Sigmoid colon (tissue), 3 donors: ENCODE measurements at regions not wholly inside any gene's neighbourhood (a gene's known extent, or its start where the extent isn't known, plus 50 kb on each side); places are given as distances from the start of the nearest gene placed in this dataset.

Experiments used
- POLR2A ChIP-seq, 2 donors: fragments of 450-650 bp; IDR thresholded peaks; one replicate each; pipeline ENCODE4 v1.6.1; 2016; ENCODE audit warnings: antibody characterized with exemption in 2 of 2, mild to moderate bottlenecking in 2 of 2, moderate library complexity in 2 of 2
- TF ChIP-seq, protein P1 (sequence below), 4 experiments: fragments of 450-650 bp in 3 of 4; fragments of 200-600 bp in 1 of 4; IDR thresholded peaks; one replicate each; pipeline ENCODE4 v1.5.1; 2016 to 2019; ENCODE audit warnings: antibody characterized with exemption in 4 of 4, mild to moderate bottlenecking in 3 of 4, moderate library complexity in 2 of 4

DNA sequence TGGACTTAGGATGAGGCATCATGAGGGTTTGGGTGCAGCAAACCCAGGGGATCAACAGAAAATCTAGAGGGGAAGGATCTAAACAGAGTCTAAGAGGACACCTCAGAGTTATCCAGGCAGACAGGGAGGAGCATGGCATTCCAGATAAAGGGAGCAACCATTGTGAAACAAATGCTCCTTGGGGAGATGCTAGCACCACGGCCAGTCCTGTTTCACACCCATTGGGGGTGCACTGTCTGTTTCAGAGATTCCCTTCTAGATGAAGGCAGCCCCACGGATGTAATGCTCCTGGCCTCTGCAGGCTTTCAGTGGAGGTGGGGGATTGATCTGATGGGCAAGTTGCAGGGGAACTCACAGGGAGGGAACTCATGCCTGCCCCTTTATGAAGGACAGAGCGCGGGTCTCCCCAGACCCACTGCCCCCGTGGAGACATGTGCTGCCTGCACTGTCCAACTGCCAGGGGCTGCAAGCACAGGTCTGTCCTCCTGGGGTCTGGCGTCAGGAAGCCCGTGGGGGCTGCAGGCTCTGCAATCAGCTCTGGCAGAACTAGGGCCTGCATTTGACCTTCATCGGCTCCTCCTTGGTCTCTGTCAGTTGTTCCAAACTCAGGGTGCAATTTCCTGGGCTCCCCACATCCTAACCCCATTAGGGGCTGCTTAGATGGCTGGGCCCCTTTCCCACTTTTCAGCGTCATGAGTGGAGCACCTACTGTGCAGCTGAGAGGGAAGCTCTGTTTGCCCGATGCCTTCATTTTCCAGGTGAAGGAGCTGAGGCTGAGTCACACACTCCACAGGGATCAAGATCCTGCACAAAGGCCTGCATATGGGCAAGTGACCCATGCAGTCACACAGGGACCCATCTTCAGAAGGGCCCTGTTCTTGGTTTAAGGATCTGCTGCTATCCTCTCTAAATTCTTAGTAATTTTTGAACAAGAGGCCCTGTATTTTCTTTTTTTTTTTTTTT is 163.4 kb downstream of the ARL4C start:
- TF ChIP-seq, protein P1, sequence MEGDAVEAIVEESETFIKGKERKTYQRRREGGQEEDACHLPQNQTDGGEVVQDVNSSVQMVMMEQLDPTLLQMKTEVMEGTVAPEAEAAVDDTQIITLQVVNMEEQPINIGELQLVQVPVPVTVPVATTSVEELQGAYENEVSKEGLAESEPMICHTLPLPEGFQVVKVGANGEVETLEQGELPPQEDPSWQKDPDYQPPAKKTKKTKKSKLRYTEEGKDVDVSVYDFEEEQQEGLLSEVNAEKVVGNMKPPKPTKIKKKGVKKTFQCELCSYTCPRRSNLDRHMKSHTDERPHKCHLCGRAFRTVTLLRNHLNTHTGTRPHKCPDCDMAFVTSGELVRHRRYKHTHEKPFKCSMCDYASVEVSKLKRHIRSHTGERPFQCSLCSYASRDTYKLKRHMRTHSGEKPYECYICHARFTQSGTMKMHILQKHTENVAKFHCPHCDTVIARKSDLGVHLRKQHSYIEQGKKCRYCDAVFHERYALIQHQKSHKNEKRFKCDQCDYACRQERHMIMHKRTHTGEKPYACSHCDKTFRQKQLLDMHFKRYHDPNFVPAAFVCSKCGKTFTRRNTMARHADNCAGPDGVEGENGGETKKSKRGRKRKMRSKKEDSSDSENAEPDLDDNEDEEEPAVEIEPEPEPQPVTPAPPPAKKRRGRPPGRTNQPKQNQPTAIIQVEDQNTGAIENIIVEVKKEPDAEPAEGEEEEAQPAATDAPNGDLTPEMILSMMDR (IDR thresholded peaks at IDR 0.05): no peak
- TF ChIP-seq POLR2A (IDR thresholded peaks at IDR 0.05): no peak
